H7 (cell line): ENCODE measurements at regions not wholly inside any gene's neighbourhood (a gene's known extent, or its start where the extent isn't known, plus 50 kb on each side); places are given as distances from the start of the nearest gene placed in this dataset.
"Not testable (repeated sequence)": the region's sequence is repeated elsewhere in the genome, so short reads cannot be mapped to it uniquely, and the experiment has no call there.

Experiments used
- DNase-seq: peaks from one replicate; pipeline ENCODE4 v3.0.0; 2012
- H3K27me3 ChIP-seq: 2 replicates; pipeline ENCODE4 v1.6.0; 2011; ENCODE audit warnings: mild to moderate bottlenecking, low read length; ENCODE audit not compliant: control insufficient read depth, insufficient read depth
- H3K36me3 ChIP-seq: replicated peaks from 2 replicates; pipeline ENCODE4 v1.5.1; 2011; ENCODE audit warnings: low read length; ENCODE audit not compliant: control insufficient read depth, insufficient read depth
- H3K4me3 ChIP-seq: 2 replicates; pipeline ENCODE4 v1.5.1; 2011; ENCODE audit warnings: low read depth, mild to moderate bottlenecking, control low read depth, low read length, moderate library complexity; ENCODE audit not compliant: insufficient read depth

GRCh38 chr14:83974647-83975163 lies 1555.2 kb upstream of the FLRT2 start:
- no peak overlapping the region for H3K4me3 ChIP-seq
- no peak for DNase-seq
- H3K27me3 ChIP-seq: no peaks in the 10 kb centered on the region
- H3K36me3 ChIP-seq: no peaks in the 10 kb centered on the region

GRCh38 chr14:83975435-83975834 lies 1554.5 kb upstream of the FLRT2 start:
- DNase-seq: no peak
- Histone ChIP-seq H3K36me3 (no peaks in the 10 kb centered on the region), H3K4me3 (no peak overlapping the region), H3K27me3 (no peaks in the 10 kb centered on the region)

- Histone ChIP-seq H3K27me3 (no peaks in the 10 kb centered on the region), H3K4me3 (no peak overlapping the region), H3K36me3 (no peaks in the 10 kb centered on the region)
- peak; percentile 23 for DNase-seq
These were observed 1553.8 kb upstream of the FLRT2 start for GRCh38 chr14:83975841-83976770.

- no peak for DNase-seq
- Histone ChIP-seq H3K36me3 (no peaks in the 10 kb centered on the region), H3K4me3 (no peak overlapping the region), H3K27me3 (no peaks in the 10 kb centered on the region)
These were observed 1552.4 kb upstream of the FLRT2 start for GRCh38 chr14:83977583-83977982.

GRCh38 chr14:83981676-83982258 lies 1548.2 kb upstream of the FLRT2 start:
- H3K27me3 ChIP-seq, H3K4me3 ChIP-seq, H3K36me3 ChIP-seq, DNase-seq: not testable (repeated sequence)

- DNase-seq: no peak
- Histone ChIP-seq H3K4me3 (no peak overlapping the region), H3K27me3 (no peaks in the 10 kb centered on the region), H3K36me3 (no peaks in the 10 kb centered on the region)
These were observed 1541.7 kb upstream of the FLRT2 start for GRCh38 chr14:83988275-83988674.

- DNase-seq: no peak
- no peak overlapping the region for H3K4me3 ChIP-seq
- H3K27me3 ChIP-seq: no peaks in the 10 kb centered on the region
- no peaks in the 10 kb centered on the region for H3K36me3 ChIP-seq
These were observed 1538.3 kb upstream of the FLRT2 start for GRCh38 chr14:83991666-83992065.

- H3K4me3 ChIP-seq: no peak overlapping the region
- no peak for DNase-seq
- H3K36me3 ChIP-seq: no peaks in the 10 kb centered on the region
- H3K27me3 ChIP-seq: no peaks in the 10 kb centered on the region
These were observed 1537.1 kb upstream of the FLRT2 start for GRCh38 chr14:83992857-83993256.

- Histone ChIP-seq H3K36me3 (no peaks in the 10 kb centered on the region), H3K27me3 (no peaks in the 10 kb centered on the region), H3K4me3 (no peak overlapping the region)
- DNase-seq: no peak
These were observed 1536.4 kb upstream of the FLRT2 start for GRCh38 chr14:83993545-83993944.

GRCh38 chr14:83994020-83994419 lies 1535.9 kb upstream of the FLRT2 start:
- Histone ChIP-seq H3K36me3 (no peaks in the 10 kb centered on the region), H3K4me3 (no peak overlapping the region), H3K27me3 (no peaks in the 10 kb centered on the region)
- no peak for DNase-seq

- Histone ChIP-seq H3K4me3 (no peak overlapping the region), H3K27me3 (no peaks in the 10 kb centered on the region)
These were observed 1528.9 kb upstream of the FLRT2 start for GRCh38 chr14:84001023-84001422.

GRCh38 chr14:84003346-84003745 lies 1526.6 kb upstream of the FLRT2 start:
- H3K4me3 ChIP-seq: no peak overlapping the region
- no peak for DNase-seq
- no peaks in the 10 kb centered on the region for H3K27me3 ChIP-seq
- no peaks in the 10 kb centered on the region for H3K36me3 ChIP-seq

More at GRCh38 chr14:84001023-84001422, 1528.9 kb upstream of the FLRT2 start:
- no peaks in the 10 kb centered on the region for H3K36me3 ChIP-seq
- no peak for DNase-seq

- Histone ChIP-seq H3K36me3 (no peaks in the 10 kb centered on the region), H3K4me3 (no peak overlapping the region), H3K27me3 (no peaks in the 10 kb centered on the region)
- DNase-seq: no peak
These were observed 1523.2 kb upstream of the FLRT2 start for GRCh38 chr14:84006643-84007155.

- DNase-seq: no peak
- Histone ChIP-seq H3K4me3 (no peak overlapping the region), H3K27me3 (no peaks in the 10 kb centered on the region), H3K36me3 (no peaks in the 10 kb centered on the region)
These were observed 1516.5 kb upstream of the FLRT2 start for GRCh38 chr14:84013424-84013823.

GRCh38 chr14:84017495-84017894 lies 1512.4 kb upstream of the FLRT2 start:
- Histone ChIP-seq H3K27me3 (no peaks in the 10 kb centered on the region), H3K4me3 (no peak overlapping the region), H3K36me3 (no peaks in the 10 kb centered on the region)
- DNase-seq: no peak
